Left lung (tissue), 4 donors: ENCODE measurements at regions not wholly inside any gene's neighbourhood (a gene's known extent, or its start where the extent isn't known, plus 50 kb on each side); places are given as distances from the start of the nearest gene placed in this dataset.
"Not testable (repeated sequence)": the region's sequence is repeated elsewhere in the genome, so short reads cannot be mapped to it uniquely, and the experiment has no call there.

Experiments
- ATAC-seq: fragments of 200-7000 bp; cut with Tn5 transposase; one replicate; pipeline ENCODE4 v1.9.1; 2020; ENCODE audit warnings: moderate library complexity
- DNase-seq, 4 donors: peaks; one replicate each; pipeline ENCODE4 v3.0.0-alpha.2; 2013 to 2020
- H3K27ac ChIP-seq, 2 donors: fragments of 200-600 bp; sonication (generic) in 1 of 2; one replicate each; pipeline versions ENCODE4 v1.5.0 to v1.8.0; 2020 to 2021
- H3K27me3 ChIP-seq, 2 donors: fragments of 200-600 bp; sonication (generic) in 1 of 2; one replicate each; pipeline versions ENCODE4 v1.5.0 to v1.8.0; 2020 to 2021
- H3K36me3 ChIP-seq, 2 donors: fragments of 200-600 bp; sonication (generic) in 1 of 2; one replicate each; pipeline versions ENCODE4 v1.5.0 to v1.8.0; 2020 to 2021
- H3K4me1 ChIP-seq, 2 donors: fragments of 200-600 bp; one replicate each; pipeline ENCODE4 v1.8.0; 2021
- H3K4me3 ChIP-seq, 2 donors: fragments of 200-600 bp; sonication (generic) in 1 of 2; one replicate each; pipeline versions ENCODE4 v1.5.0 to v1.8.0; 2020 to 2021; ENCODE audit warnings: mild to moderate bottlenecking in 1 of 2
- H3K9me3 ChIP-seq, 2 donors: fragments of 200-600 bp; sonication (generic) in 1 of 2; one replicate each; pipeline versions ENCODE4 v1.5.0 to v1.8.0; 2020 to 2021
- CTCF ChIP-seq, 2 donors: fragments of 200-600 bp; sonication (generic) in 1 of 2; IDR thresholded peaks; one replicate each; pipeline versions ENCODE4 v1.5.0 to v1.8.0; 2021; ENCODE audit warnings: antibody characterized with exemption in 2 of 2
- intact Hi-C, 2 donors: fragments of 100-400 bp; cut with DNase I; formaldehyde crosslinking; loops; one replicate each; pipeline versions ENCODE4 v1.11.2 to v1.14.2; 2022
- donor health status: DM: no; HTN: yes; CAD: no.
- donor health status: DM: no; HTN: no; CAD: no.

- ATAC-seq = no peak
Observed at GRCh38 chr6:44039191-44039719, 88.0 kb downstream of the MRPL14 start.

GRCh38 chr6:44038543-44039065 lies 88.6 kb downstream of the MRPL14 start:
- Histone ChIP-seq H3K4me3 (no peak overlapping the region), H3K9me3 (no peaks in the 10 kb centered on the region), H3K27me3 (no peaks in the 10 kb centered on the region), H3K36me3 (no peaks in the 10 kb centered on the region), H3K27ac (no peak overlapping the region), H3K4me1 (peaks cover 5 to 40% of the 10 kb centered on the region in 2 donors)
- no peak for ATAC-seq
- DNase-seq = peak in 1 of 4 donors; percentile 24
- no peak for TF ChIP-seq CTCF (IDR thresholded peaks at IDR 0.05)
- intact Hi-C loops = no loop called here

More at GRCh38 chr6:44039191-44039719, 88.0 kb downstream of the MRPL14 start:
- no peak overlapping the region for H3K27ac ChIP-seq
- no peaks in the 10 kb centered on the region for H3K9me3 ChIP-seq
- no peaks in the 10 kb centered on the region for H3K36me3 ChIP-seq
- intact Hi-C loops = no loop called here
- H3K4me1 ChIP-seq = peaks cover 7 to 37% of the 10 kb centered on the region in 2 donors
- no peak overlapping the region for H3K4me3 ChIP-seq
- TF ChIP-seq CTCF (IDR thresholded peaks at IDR 0.05) = no peak
- no peaks in the 10 kb centered on the region for H3K27me3 ChIP-seq
- DNase-seq = peak in 1 of 4 donors; percentile 30

GRCh38 chr6:44037847-44038542 lies 89.3 kb downstream of the MRPL14 start:
- no peak overlapping the region for H3K4me3 ChIP-seq
- DNase-seq (peak in 1 of 4 donors; percentile 19), ATAC-seq (no peak)
- intact Hi-C loops = no loop called here
- no peak overlapping the region for H3K27ac ChIP-seq
- no peaks in the 10 kb centered on the region for H3K36me3 ChIP-seq
- H3K27me3 ChIP-seq = no peaks in the 10 kb centered on the region
- no peak for TF ChIP-seq CTCF (IDR thresholded peaks at IDR 0.05)
- peaks cover 0 to 40% of the 10 kb centered on the region in 2 donors for H3K4me1 ChIP-seq
- H3K9me3 ChIP-seq = no peaks in the 10 kb centered on the region

GRCh38 chr6:44037276-44037675 lies 90.0 kb downstream of the MRPL14 start:
- H3K9me3 ChIP-seq, H3K4me3 ChIP-seq, DNase-seq, H3K27ac ChIP-seq, H3K36me3 ChIP-seq, ATAC-seq, intact Hi-C loops, H3K27me3 ChIP-seq: not testable (repeated sequence)
- peaks cover 0 to 40% of the 10 kb centered on the region in 2 donors for H3K4me1 ChIP-seq

- intact Hi-C loops = no loop called here
- H3K4me1 ChIP-seq = peaks cover 0 to 36% of the 10 kb centered on the region in 2 donors
- ATAC-seq = peak; percentile 43
- TF ChIP-seq CTCF (IDR thresholded peaks at IDR 0.05) = no peak
- H3K27ac ChIP-seq = no peak overlapping the region
- no peaks in the 10 kb centered on the region for H3K27me3 ChIP-seq
- peak in 1 of 4 donors; percentile 31 for DNase-seq
- H3K9me3 ChIP-seq = no peaks in the 10 kb centered on the region
- no peak overlapping the region for H3K4me3 ChIP-seq
- H3K36me3 ChIP-seq = no peaks in the 10 kb centered on the region
Observed at GRCh38 chr6:44036699-44037101, 90.6 kb downstream of the MRPL14 start.
